CD14-positive monocyte (primary cell): ENCODE measurements at regions not wholly inside any gene's neighbourhood (a gene's known extent, or its start where the extent isn't known, plus 50 kb on each side); places are given as distances from the start of the nearest gene placed in this dataset.

Source experiments
- DNase-seq, 3 donors: peaks; one replicate each; pipeline ENCODE4 v3.0.0-alpha.2; 2011 to 2022
- H2AFZ ChIP-seq: 2 replicates; pipeline ENCODE4 v1.6.0; 2012; ENCODE audit warnings: mild to moderate bottlenecking, low read depth, low read length, inconsistent platforms; ENCODE audit not compliant: insufficient read depth, poor library complexity, severe bottlenecking
- H3K27ac ChIP-seq, 2 donors: 1 replicate in 1 of 2; 2 replicates in 1 of 2; pipeline ENCODE4 v1.5.1; 2012 to 2013; ENCODE audit warnings: low read length in 2 of 2, control low read depth in 1 of 2, inconsistent platforms in 1 of 2, low read depth in 1 of 2, mild to moderate bottlenecking in 1 of 2
- H3K27me3 ChIP-seq, 2 donors: one replicate each; pipeline versions ENCODE4 v1.6.0 to v1.6.1; 2011 to 2013; ENCODE audit warnings: low read length in 2 of 2; ENCODE audit not compliant: control insufficient read depth in 2 of 2, insufficient read depth in 2 of 2
- H3K36me3 ChIP-seq, 2 donors: replicated peaks in 1 of 2; 1 replicate in 1 of 2; 2 replicates in 1 of 2; pipeline versions ENCODE4 v1.5.1 to v1.6.1; 2012 to 2013; ENCODE audit warnings: low read length in 2 of 2, control low read depth in 1 of 2, inconsistent platforms in 1 of 2, mild to moderate bottlenecking in 1 of 2; ENCODE audit not compliant: insufficient read depth in 2 of 2, control insufficient read depth in 1 of 2
- H3K4me1 ChIP-seq, 2 donors: 1 replicate in 1 of 2; 2 replicates in 1 of 2; pipeline versions ENCODE4 v1.5.1 to v1.6.1; 2012 to 2013; ENCODE audit warnings: low read length in 2 of 2, control low read depth in 1 of 2, inconsistent platforms in 1 of 2, mild to moderate bottlenecking in 1 of 2, moderate library complexity in 1 of 2; ENCODE audit not compliant: insufficient read depth in 2 of 2, control insufficient read depth in 1 of 2
- H3K4me2 ChIP-seq: replicated peaks from 2 replicates; pipeline ENCODE3; 2012; ENCODE audit warnings: low read length, moderate library complexity, mild to moderate bottlenecking; ENCODE audit not compliant: poor library complexity, severe bottlenecking; ENCODE audit errors: extremely low read depth
- H3K4me3 ChIP-seq, 3 experiments: fragments of 200-600 bp in 1 of 3; sonication (generic) in 1 of 3; replicated peaks in 1 of 3; 1 replicate in 2 of 3; 2 replicates in 1 of 3; pipeline ENCODE4 v1.5.1; 2011 to 2013; ENCODE audit warnings: low read length in 3 of 3, mild to moderate bottlenecking in 3 of 3, control low read depth in 2 of 3, low read depth in 2 of 3, inconsistent platforms in 1 of 3, moderate library complexity in 1 of 3
- H3K79me2 ChIP-seq: 2 replicates; pipeline ENCODE4 v1.6.0; 2012; ENCODE audit warnings: mild to moderate bottlenecking, control low read depth, inconsistent platforms, low read length, moderate library complexity; ENCODE audit not compliant: insufficient read depth
- H3K9ac ChIP-seq: 2 replicates; pipeline ENCODE4 v1.6.0; 2017; ENCODE audit warnings: low read length, mild to moderate bottlenecking; ENCODE audit not compliant: insufficient read depth, poor library complexity, severe bottlenecking
- H3K9me3 ChIP-seq, 2 donors: replicated peaks in 1 of 2; 1 replicate in 1 of 2; 2 replicates in 1 of 2; pipeline versions ENCODE4 v1.5.1 to v1.6.1; 2012 to 2013; ENCODE audit warnings: low read length in 2 of 2, control low read depth in 1 of 2; ENCODE audit not compliant: control insufficient read depth in 1 of 2, insufficient read depth in 1 of 2
- H4K20me1 ChIP-seq: 2 replicates; pipeline ENCODE4 v1.6.0; 2012; ENCODE audit warnings: mild to moderate bottlenecking, low read length, control low read depth, moderate library complexity; ENCODE audit not compliant: insufficient read depth
- H3K27ac Mint-ChIP-seq, 7 donors: one replicate each; pipeline ENCODE4 v1.8.0; 2020; ENCODE audit warnings: mild to moderate bottlenecking in 7 of 7, mixed read lengths in 7 of 7, moderate library complexity in 6 of 7, inconsistent platforms in 2 of 7
- H3K27me3 Mint-ChIP-seq, 3 donors: one replicate each; pipeline ENCODE4 v1.8.0; 2021 to 2022; ENCODE audit warnings: low read depth in 3 of 3, mild to moderate bottlenecking in 3 of 3, mixed read lengths in 3 of 3, moderate library complexity in 3 of 3, inconsistent platforms in 1 of 3
- H3K36me3 Mint-ChIP-seq, 2 donors: one replicate each; pipeline ENCODE4 v1.8.0; 2020; ENCODE audit warnings: mixed read lengths in 2 of 2, inconsistent platforms in 1 of 2, mild to moderate bottlenecking in 1 of 2
- H3K4me1 Mint-ChIP-seq: one replicate; pipeline ENCODE4 v1.8.0; 2020; ENCODE audit warnings: mild to moderate bottlenecking, mixed read lengths
- H3K4me3 Mint-ChIP-seq, 2 donors: one replicate each; pipeline ENCODE4 v1.8.0; 2020; ENCODE audit warnings: mild to moderate bottlenecking in 2 of 2, mixed read lengths in 2 of 2, moderate library complexity in 1 of 2
- H3K9me3 Mint-ChIP-seq, 7 donors: one replicate each; pipeline ENCODE4 v1.8.0; 2020 to 2022; ENCODE audit warnings: mixed read lengths in 7 of 7, mild to moderate bottlenecking in 6 of 7, moderate library complexity in 6 of 7, inconsistent platforms in 2 of 7
- CTCF ChIP-seq: fragments of 200-600 bp; IDR thresholded peaks from one replicate; pipeline ENCODE4 v1.8.0; 2022; ENCODE audit warnings: antibody characterized with exemption, mild to moderate bottlenecking
- WGBS: methylation state at CpG from one replicate; pipeline ENCODE4 v1.1.5; 2013; ENCODE audit warnings: missing lambda C conversion rate; ENCODE audit not compliant: insufficient coverage; 5-methylcytosine and 5-hydroxymethylcytosine counted together
- intact Hi-C, 2 donors: fragments of 100-400 bp; cut with micrococcal nuclease; formaldehyde crosslinking; loops; one replicate each; pipeline versions ENCODE4 v1.15.0 to v1.15.1; 2023

GRCh38 chr3:117788061-117788460 lies 1078.5 kb downstream of the TUSC7 start:
- TF ChIP-seq CTCF, result no peak
- Histone ChIP-seq H3K9me3 (no peaks in the 10 kb centered on the region), H4K20me1 (no peaks in the 10 kb centered on the region), H3K4me2 (no peak overlapping the region), H3K79me2 (no peaks in the 10 kb centered on the region), H3K36me3 (no peaks in the 10 kb centered on the region), H2AFZ (no peak overlapping the region), H3K27ac (no peak overlapping the region), H3K4me1 (no peaks in the 10 kb centered on the region), H3K9ac (no peak overlapping the region), H3K27me3 (no peaks in the 10 kb centered on the region), H3K4me3 (no peak overlapping the region)
- H3K27ac Mint-ChIP-seq, result no peak overlapping the region
- intact Hi-C loops, result no loop called here
- peaks cover 0 to 2% (median 0%) of the 10 kb centered on the region in 7 donors for H3K9me3 Mint-ChIP-seq
- DNase-seq, result no peak
- H3K4me3 Mint-ChIP-seq, result no peak overlapping the region
- no peaks in the 10 kb centered on the region for H3K4me1 Mint-ChIP-seq
- H3K36me3 Mint-ChIP-seq, result no peaks in the 10 kb centered on the region
- H3K27me3 Mint-ChIP-seq, result peaks cover 0 to 2% (median 1%) of the 10 kb centered on the region in 3 donors

- H3K27me3 ChIP-seq, result no peaks in the 10 kb centered on the region
- no peaks in the 10 kb centered on the region for H3K4me1 Mint-ChIP-seq
- DNase-seq, result no peak
- H3K4me2 ChIP-seq, result no peak overlapping the region
- TF ChIP-seq CTCF, result no peak
- no peak overlapping the region for H3K27ac ChIP-seq
- no CpG with 5 or more reads among the region's 3 CpGs for WGBS
- H3K27me3 Mint-ChIP-seq, result peaks cover 0 to 2% (median 1%) of the 10 kb centered on the region in 3 donors
- no peaks in the 10 kb centered on the region for H3K4me1 ChIP-seq
- peaks cover 0 to 2% (median 0%) of the 10 kb centered on the region in 7 donors for H3K9me3 Mint-ChIP-seq
- H3K36me3 Mint-ChIP-seq, result no peaks in the 10 kb centered on the region
- intact Hi-C loops, result no loop called here
- H3K79me2 ChIP-seq, result no peaks in the 10 kb centered on the region
- no peaks in the 10 kb centered on the region for H3K9me3 ChIP-seq
- no peak overlapping the region for H2AFZ ChIP-seq
- H3K36me3 ChIP-seq, result no peaks in the 10 kb centered on the region
- H4K20me1 ChIP-seq, result no peaks in the 10 kb centered on the region
- H3K9ac ChIP-seq, result no peak overlapping the region
- no peak overlapping the region for H3K4me3 Mint-ChIP-seq
- H3K4me3 ChIP-seq, result no peak overlapping the region
- H3K27ac Mint-ChIP-seq, result no peak overlapping the region
Observed at GRCh38 chr3:117788506-117788905, 1078.9 kb downstream of the TUSC7 start.
